ENCODE measurements at regions not wholly inside any gene's neighbourhood (a gene's known extent, or its start where the extent isn't known, plus 50 kb on each side); places are given as distances from the start of the nearest gene placed in this dataset.

DNA sequence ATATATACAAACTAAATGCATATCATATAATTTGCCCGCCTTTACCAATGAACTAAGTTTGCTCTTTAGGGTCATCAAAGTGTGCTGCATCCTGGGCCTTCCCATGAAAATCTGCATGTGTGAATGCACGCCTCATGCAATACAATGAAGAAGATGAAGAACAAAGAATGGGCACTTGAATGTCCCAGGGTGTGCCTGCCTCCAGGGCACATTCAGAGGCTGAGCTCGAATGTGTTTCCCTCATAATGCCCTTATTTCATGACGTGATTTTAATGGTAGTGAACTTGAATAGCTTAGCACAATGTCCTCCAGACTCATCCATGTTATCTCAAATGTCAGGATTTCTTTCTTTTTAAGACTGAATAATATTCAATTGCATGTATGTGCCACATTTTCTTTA lies 824.9 kb downstream of the TNS3 start:
- no peak overlapping the region for H2AFZ ChIP-seq (ENCODE audit: low read depth)
- H3K27ac ChIP-seq, result no peak overlapping the region
- no peaks in the 10 kb centered on the region for H3K79me2 ChIP-seq (ENCODE audit: insufficient read depth, low read depth)
- H3K27me3 ChIP-seq (ENCODE audit: insufficient read depth, low read depth), result no peaks in the 10 kb centered on the region
- TF ChIP-seq, protein P1, sequence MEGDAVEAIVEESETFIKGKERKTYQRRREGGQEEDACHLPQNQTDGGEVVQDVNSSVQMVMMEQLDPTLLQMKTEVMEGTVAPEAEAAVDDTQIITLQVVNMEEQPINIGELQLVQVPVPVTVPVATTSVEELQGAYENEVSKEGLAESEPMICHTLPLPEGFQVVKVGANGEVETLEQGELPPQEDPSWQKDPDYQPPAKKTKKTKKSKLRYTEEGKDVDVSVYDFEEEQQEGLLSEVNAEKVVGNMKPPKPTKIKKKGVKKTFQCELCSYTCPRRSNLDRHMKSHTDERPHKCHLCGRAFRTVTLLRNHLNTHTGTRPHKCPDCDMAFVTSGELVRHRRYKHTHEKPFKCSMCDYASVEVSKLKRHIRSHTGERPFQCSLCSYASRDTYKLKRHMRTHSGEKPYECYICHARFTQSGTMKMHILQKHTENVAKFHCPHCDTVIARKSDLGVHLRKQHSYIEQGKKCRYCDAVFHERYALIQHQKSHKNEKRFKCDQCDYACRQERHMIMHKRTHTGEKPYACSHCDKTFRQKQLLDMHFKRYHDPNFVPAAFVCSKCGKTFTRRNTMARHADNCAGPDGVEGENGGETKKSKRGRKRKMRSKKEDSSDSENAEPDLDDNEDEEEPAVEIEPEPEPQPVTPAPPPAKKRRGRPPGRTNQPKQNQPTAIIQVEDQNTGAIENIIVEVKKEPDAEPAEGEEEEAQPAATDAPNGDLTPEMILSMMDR (conservative IDR thresholded peaks at IDR 0.05; ENCODE audit: low read depth, low read length), result no peak
- no peak overlapping the region for H3K9ac ChIP-seq
- H3K4me3 ChIP-seq (IDR thresholded peaks at IDR 0.05; ENCODE audit: insufficient read depth, low read depth, low read length), result no peak overlapping the region
- H4K20me1 ChIP-seq (ENCODE audit: insufficient read depth), result no peaks in the 10 kb centered on the region
- no peaks in the 10 kb centered on the region for H3K4me1 ChIP-seq (ENCODE audit: low read depth, poor library complexity, severe bottlenecking)
- H3K36me3 ChIP-seq (ENCODE audit: insufficient read depth), result no peaks in the 10 kb centered on the region
- no peak overlapping the region for H3K4me2 ChIP-seq

DNA sequence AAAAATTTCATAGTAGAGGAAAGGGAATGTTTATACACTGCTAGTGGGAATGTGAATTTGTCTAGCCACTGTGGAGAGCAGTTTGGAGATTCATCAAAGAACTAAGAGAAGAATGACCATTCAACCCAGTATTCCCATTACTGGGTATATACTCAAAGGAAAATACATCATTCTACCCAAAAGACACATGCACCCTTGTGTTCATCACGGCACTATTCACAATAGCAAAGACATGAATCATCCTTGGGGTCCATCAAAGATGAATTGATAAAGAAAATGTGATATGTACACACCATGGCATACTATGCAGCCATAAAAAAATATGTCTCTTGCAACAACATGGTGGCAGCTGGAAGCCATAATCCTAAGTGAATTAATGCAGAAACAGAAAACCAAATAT lies 825.7 kb downstream of the TNS3 start:
- H3K9ac ChIP-seq, result no peak overlapping the region
- no peak overlapping the region for H3K4me3 ChIP-seq (IDR thresholded peaks at IDR 0.05; ENCODE audit: insufficient read depth, low read depth, low read length)
- H3K4me2 ChIP-seq, result no peak overlapping the region
- H3K27me3 ChIP-seq (ENCODE audit: insufficient read depth, low read depth), result no peaks in the 10 kb centered on the region
- H4K20me1 ChIP-seq (ENCODE audit: insufficient read depth), result no peaks in the 10 kb centered on the region
- no peak overlapping the region for H2AFZ ChIP-seq (ENCODE audit: low read depth)
- H3K4me1 ChIP-seq (ENCODE audit: low read depth, poor library complexity, severe bottlenecking), result no peaks in the 10 kb centered on the region
- H3K27ac ChIP-seq, result no peak overlapping the region
- no peaks in the 10 kb centered on the region for H3K79me2 ChIP-seq (ENCODE audit: insufficient read depth, low read depth)
- H3K36me3 ChIP-seq (ENCODE audit: insufficient read depth), result no peaks in the 10 kb centered on the region
- TF ChIP-seq, protein P1 (conservative IDR thresholded peaks at IDR 0.05; ENCODE audit: low read depth, low read length), result no peak

DNA sequence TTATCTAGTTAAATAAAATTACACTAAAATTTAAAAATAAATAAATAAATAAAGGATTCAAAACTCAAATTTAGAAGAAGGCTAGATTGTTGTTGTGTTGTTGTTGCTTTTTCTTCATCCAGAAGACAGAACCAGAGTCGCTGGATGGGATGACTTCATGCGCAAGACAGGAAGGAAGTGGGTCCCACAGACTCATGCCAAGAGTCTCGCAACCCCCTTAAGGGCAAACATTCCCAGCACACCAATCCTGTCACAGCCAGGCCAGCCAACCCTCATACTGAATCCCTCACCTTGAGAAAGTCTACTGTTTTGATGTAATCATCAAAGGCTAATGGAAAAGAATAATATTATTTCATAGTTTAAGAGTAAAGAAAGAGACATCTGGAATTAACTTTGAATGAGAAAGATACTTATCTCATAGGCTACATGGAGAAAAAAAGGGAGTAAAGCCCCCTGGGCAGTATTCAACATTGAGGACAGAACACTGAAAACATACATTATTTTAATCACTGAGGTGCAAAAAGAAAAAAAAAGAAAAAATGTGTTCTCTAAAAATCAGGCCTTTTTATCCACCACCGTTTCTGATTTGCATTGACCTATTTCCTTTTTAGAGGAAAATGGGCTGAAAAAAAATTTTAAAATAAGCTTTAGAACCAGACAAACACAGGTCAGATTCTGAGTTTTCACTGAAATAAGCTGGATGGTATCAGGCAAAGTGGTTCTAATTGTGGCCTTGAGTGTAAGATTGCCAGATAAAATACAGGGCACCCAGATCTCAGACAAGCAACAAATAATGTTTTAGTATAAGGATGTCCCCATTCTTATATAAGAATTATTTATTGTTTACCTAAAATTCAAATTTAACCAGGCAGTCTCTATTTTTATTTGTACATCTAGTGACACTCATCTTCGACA lies 826.5 kb downstream of the TNS3 start:
- Histone ChIP-seq H3K36me3 (ENCODE audit: insufficient read depth) (no peaks in the 10 kb centered on the region), H3K4me1 (ENCODE audit: low read depth, poor library complexity, severe bottlenecking) (no peaks in the 10 kb centered on the region), H3K4me3 (IDR thresholded peaks at IDR 0.05; ENCODE audit: insufficient read depth, low read depth, low read length) (no peak overlapping the region), H3K79me2 (ENCODE audit: insufficient read depth, low read depth) (no peaks in the 10 kb centered on the region), H3K9ac (no peak overlapping the region), H3K27ac (no peak overlapping the region), H4K20me1 (ENCODE audit: insufficient read depth) (no peaks in the 10 kb centered on the region), H2AFZ (ENCODE audit: low read depth) (no peak overlapping the region), H3K27me3 (ENCODE audit: insufficient read depth, low read depth) (no peaks in the 10 kb centered on the region), H3K4me2 (no peak overlapping the region)
- TF ChIP-seq, protein P1 (conservative IDR thresholded peaks at IDR 0.05; ENCODE audit: low read depth, low read length), result no peak

DNA sequence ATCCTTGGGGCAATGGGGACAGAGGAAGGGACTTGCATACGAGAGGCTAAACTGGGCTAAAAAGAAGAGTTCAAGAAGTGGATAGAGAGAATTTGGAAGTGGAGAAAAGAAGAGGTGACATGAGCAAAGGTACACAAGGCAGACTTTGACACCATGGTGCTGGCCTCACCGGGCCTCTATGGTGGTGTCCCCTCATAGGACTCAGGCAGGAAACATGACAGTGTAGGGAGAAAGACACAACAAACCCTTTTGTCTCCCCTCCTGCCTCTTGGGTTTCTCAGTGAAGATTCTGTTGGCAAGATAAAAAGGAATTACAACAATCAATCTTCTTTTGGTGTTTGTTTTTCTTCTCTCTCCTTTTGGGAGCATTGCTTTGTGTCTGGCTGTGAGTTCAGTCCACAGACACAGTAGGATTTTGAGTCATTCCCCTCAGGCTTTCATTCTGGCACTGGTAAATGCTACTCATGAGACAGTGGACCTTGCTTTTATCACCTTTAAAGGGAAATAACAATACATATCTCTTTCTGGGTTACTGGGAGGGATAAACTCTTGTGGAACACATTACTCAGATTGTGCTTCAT lies 827.7 kb downstream of the TNS3 start:
- H4K20me1 ChIP-seq (ENCODE audit: insufficient read depth), result no peaks in the 10 kb centered on the region
- H3K4me1 ChIP-seq (ENCODE audit: low read depth, poor library complexity, severe bottlenecking), result no peaks in the 10 kb centered on the region
- no peaks in the 10 kb centered on the region for H3K36me3 ChIP-seq (ENCODE audit: insufficient read depth)
- H3K27me3 ChIP-seq (ENCODE audit: insufficient read depth, low read depth), result no peaks in the 10 kb centered on the region
- no peak overlapping the region for H3K27ac ChIP-seq
- no peak overlapping the region for H3K9ac ChIP-seq
- H3K4me3 ChIP-seq (IDR thresholded peaks at IDR 0.05; ENCODE audit: insufficient read depth, low read depth, low read length), result no peak overlapping the region
- H3K79me2 ChIP-seq (ENCODE audit: insufficient read depth, low read depth), result no peaks in the 10 kb centered on the region
- TF ChIP-seq, protein P1 (conservative IDR thresholded peaks at IDR 0.05; ENCODE audit: low read depth, low read length), result no peak
- no peak overlapping the region for H2AFZ ChIP-seq (ENCODE audit: low read depth)
- no peak overlapping the region for H3K4me2 ChIP-seq
